22Rv1 (cell line): ENCODE measurements at regions not wholly inside any gene's neighbourhood (a gene's known extent, or its start where the extent isn't known, plus 50 kb on each side); places are given as distances from the start of the nearest gene placed in this dataset.

ENCODE experiments used
- H3K27ac ChIP-seq: fragments of 450-650 bp; 2 replicates; pipeline ENCODE4 v1.5.1; 2017
- CTCF ChIP-seq: fragments of 450-650 bp; IDR thresholded peaks from 2 replicates; pipeline ENCODE4 v1.5.1; 2017; ENCODE audit warnings: mild to moderate bottlenecking
- ZFX ChIP-seq: fragments of 450-650 bp; IDR thresholded peaks from 2 replicates; pipeline ENCODE4 v1.6.1; 2017; ENCODE audit warnings: antibody characterized with exemption, borderline replicate concordance

GRCh38 chr13:107834717-107835116, 380.6 kb downstream of the LIG4 start:
- TF ChIP-seq ZFX (no peak), CTCF (no peak)
- no peak overlapping the region for H3K27ac ChIP-seq

GRCh38 chr13:107834281-107834680, 381.1 kb downstream of the LIG4 start:
- no peak for TF ChIP-seq CTCF
- no peak for TF ChIP-seq ZFX
- H3K27ac ChIP-seq: no peak overlapping the region

- no peak for TF ChIP-seq CTCF
- TF ChIP-seq ZFX: no peak
- no peak overlapping the region for H3K27ac ChIP-seq
These were observed 382.7 kb downstream of the LIG4 start for GRCh38 chr13:107832500-107833100.

GRCh38 chr13:107830804-107831203, 384.5 kb downstream of the LIG4 start:
- H3K27ac ChIP-seq: no peak overlapping the region
- TF ChIP-seq CTCF (no peak), ZFX (no peak)

GRCh38 chr13:107827840-107828549, 387.3 kb downstream of the LIG4 start:
- TF ChIP-seq CTCF (no peak), ZFX (no peak)
- H3K27ac ChIP-seq: no peak overlapping the region

GRCh38 chr13:107824635-107825034, 390.7 kb downstream of the LIG4 start:
- no peak overlapping the region for H3K27ac ChIP-seq
- TF ChIP-seq ZFX: no peak
- no peak for TF ChIP-seq CTCF

GRCh38 chr13:107822006-107822405, 393.3 kb downstream of the LIG4 start:
- TF ChIP-seq ZFX (no peak), CTCF (no peak)
- H3K27ac ChIP-seq: no peak overlapping the region
